ENCODE measurements at regions not wholly inside any gene's neighbourhood (a gene's known extent, or its start where the extent isn't known, plus 50 kb on each side); places are given as distances from the start of the nearest gene placed in this dataset.

DNA sequence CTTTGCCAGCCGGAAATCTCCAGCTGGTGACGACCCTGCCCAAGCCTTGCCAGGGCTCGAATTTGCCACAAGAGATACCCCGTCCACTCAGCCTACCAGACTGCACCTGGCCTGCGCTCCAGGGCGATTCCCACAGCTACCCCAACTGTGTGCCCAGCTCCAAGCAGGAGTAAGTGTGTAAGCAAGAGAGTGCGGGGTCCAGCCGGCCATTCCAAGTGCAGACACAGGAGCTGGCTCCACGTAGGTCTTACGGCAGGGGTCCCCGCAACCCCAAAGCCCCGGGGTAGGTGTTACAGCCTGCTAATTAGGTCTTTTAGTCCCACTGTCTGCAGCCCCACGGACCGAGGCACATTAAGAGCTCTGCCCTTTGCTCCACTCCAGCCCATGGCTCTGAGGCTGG lies 1305.2 kb downstream of the ARAP2 start:
- TF ChIP-seq, protein P1, sequence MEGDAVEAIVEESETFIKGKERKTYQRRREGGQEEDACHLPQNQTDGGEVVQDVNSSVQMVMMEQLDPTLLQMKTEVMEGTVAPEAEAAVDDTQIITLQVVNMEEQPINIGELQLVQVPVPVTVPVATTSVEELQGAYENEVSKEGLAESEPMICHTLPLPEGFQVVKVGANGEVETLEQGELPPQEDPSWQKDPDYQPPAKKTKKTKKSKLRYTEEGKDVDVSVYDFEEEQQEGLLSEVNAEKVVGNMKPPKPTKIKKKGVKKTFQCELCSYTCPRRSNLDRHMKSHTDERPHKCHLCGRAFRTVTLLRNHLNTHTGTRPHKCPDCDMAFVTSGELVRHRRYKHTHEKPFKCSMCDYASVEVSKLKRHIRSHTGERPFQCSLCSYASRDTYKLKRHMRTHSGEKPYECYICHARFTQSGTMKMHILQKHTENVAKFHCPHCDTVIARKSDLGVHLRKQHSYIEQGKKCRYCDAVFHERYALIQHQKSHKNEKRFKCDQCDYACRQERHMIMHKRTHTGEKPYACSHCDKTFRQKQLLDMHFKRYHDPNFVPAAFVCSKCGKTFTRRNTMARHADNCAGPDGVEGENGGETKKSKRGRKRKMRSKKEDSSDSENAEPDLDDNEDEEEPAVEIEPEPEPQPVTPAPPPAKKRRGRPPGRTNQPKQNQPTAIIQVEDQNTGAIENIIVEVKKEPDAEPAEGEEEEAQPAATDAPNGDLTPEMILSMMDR (conservative IDR thresholded peaks at IDR 0.05; ENCODE audit: low read depth, low read length) = no peak
- no peak for TF ChIP-seq EZH2phosphoT487 (IDR thresholded peaks at IDR 0.05; ENCODE audit: borderline replicate concordance, low read length)
